Uterus (tissue), 2 donors: ENCODE measurements at regions not wholly inside any gene's neighbourhood (a gene's known extent, or its start where the extent isn't known, plus 50 kb on each side); places are given as distances from the start of the nearest gene placed in this dataset.

Experiments used
- POLR2A ChIP-seq, 2 donors: fragments of 450-650 bp; IDR thresholded peaks; one replicate each; pipeline ENCODE4 v1.6.1; 2016; ENCODE audit warnings: antibody characterized with exemption in 2 of 2, mild to moderate bottlenecking in 1 of 2, moderate library complexity in 1 of 2
- TF ChIP-seq, protein P1 (sequence below), 4 experiments: fragments of 200-600 bp in 2 of 4; fragments of 450-650 bp in 2 of 4; sonication (generic) in 2 of 4; IDR thresholded peaks; one replicate each; pipeline ENCODE4 v1.5.1; 2016 to 2019; ENCODE audit warnings: antibody characterized with exemption in 4 of 4, mild to moderate bottlenecking in 2 of 4, moderate library complexity in 1 of 4

DNA sequence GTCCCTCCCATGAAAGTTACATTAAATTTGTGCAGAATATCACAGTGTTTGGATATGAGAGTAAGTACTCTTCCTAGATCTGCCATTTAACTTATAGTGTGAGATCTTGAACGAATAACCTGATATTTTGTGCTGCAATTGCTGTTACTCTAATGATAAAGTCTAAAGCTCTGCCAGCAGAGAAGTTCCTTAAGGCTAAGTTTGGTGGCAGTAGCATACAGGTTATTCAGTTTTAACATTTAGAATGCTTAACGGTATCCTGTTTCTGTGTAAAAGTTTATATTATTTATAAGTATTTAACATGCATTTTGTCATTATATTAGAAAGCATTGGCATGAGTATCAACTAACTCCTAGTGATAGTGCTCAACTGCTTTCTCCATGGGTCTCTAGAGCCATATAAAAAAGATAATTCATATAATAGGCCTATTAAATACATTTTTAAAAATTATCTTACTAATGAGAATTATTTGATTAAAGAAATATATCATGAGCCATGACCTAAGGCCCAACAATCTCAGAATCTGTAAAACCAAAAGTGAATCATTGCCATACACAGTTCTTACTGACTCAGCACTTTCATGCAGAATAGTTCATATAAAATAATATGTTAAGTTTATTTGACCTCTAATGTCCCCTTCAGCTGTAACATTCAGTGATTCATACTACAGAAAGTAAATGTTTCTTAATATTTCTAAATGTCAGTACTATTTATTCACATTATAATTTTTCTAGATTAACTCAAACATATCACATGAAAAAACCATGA is 1058.6 kb downstream of the TRHDE start:
- TF ChIP-seq, protein P1, sequence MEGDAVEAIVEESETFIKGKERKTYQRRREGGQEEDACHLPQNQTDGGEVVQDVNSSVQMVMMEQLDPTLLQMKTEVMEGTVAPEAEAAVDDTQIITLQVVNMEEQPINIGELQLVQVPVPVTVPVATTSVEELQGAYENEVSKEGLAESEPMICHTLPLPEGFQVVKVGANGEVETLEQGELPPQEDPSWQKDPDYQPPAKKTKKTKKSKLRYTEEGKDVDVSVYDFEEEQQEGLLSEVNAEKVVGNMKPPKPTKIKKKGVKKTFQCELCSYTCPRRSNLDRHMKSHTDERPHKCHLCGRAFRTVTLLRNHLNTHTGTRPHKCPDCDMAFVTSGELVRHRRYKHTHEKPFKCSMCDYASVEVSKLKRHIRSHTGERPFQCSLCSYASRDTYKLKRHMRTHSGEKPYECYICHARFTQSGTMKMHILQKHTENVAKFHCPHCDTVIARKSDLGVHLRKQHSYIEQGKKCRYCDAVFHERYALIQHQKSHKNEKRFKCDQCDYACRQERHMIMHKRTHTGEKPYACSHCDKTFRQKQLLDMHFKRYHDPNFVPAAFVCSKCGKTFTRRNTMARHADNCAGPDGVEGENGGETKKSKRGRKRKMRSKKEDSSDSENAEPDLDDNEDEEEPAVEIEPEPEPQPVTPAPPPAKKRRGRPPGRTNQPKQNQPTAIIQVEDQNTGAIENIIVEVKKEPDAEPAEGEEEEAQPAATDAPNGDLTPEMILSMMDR (IDR thresholded peaks at IDR 0.05), result no peak
- no peak for TF ChIP-seq POLR2A (IDR thresholded peaks at IDR 0.05)
